Heart left ventricle (tissue), 16 donors: ENCODE measurements at regions not wholly inside any gene's neighbourhood (a gene's known extent, or its start where the extent isn't known, plus 50 kb on each side); places are given as distances from the start of the nearest gene placed in this dataset.

Source experiments
- ATAC-seq, 4 donors: fragments of 200-7000 bp; cut with Tn5 transposase; one replicate each; pipeline ENCODE4 v1.9.1; 2020 to 2022; ENCODE audit warnings: moderate library complexity in 4 of 4, mild to moderate bottlenecking in 3 of 4, moderate number of reproducible peaks in 1 of 4
- DNase-seq, 5 donors: peaks; one replicate each; pipeline ENCODE4 v3.0.0-alpha.2; 2020
- H3K27ac ChIP-seq, 12 donors: fragments of 200-600 bp; sonication (generic) in 4 of 12; one replicate each; pipeline versions ENCODE4 v1.5.0 to v1.8.0; 2016 to 2022; ENCODE audit warnings: mild to moderate bottlenecking in 2 of 12
- H3K27me3 ChIP-seq, 9 donors: fragments of 200-600 bp; sonication (generic) in 2 of 9; one replicate each; pipeline versions ENCODE4 v1.5.1 to v1.8.0; 2016 to 2022; ENCODE audit warnings: mild to moderate bottlenecking in 3 of 9
- H3K36me3 ChIP-seq, 9 donors: fragments of 200-600 bp; sonication (generic) in 2 of 9; one replicate each; pipeline versions ENCODE4 v1.5.0 to v1.8.0; 2018 to 2022; ENCODE audit warnings: mild to moderate bottlenecking in 2 of 9
- H3K4me1 ChIP-seq, 12 donors: fragments of 200-600 bp; sonication (generic) in 4 of 12; one replicate each; pipeline versions ENCODE4 v1.5.0 to v1.8.0; 2016 to 2022; ENCODE audit warnings: mild to moderate bottlenecking in 3 of 12
- H3K4me3 ChIP-seq, 12 donors: fragments of 200-600 bp; sonication (generic) in 4 of 12; one replicate each; pipeline versions ENCODE4 v1.5.0 to v1.8.0; 2017 to 2022; ENCODE audit warnings: mild to moderate bottlenecking in 9 of 12, moderate library complexity in 4 of 12
- H3K9me3 ChIP-seq, 12 donors: fragments of 200-600 bp; sonication (generic) in 4 of 12; one replicate each; pipeline versions ENCODE4 v1.5.0 to v1.8.0; 2016 to 2022; ENCODE audit warnings: mild to moderate bottlenecking in 1 of 12
- POLR2A ChIP-seq, 2 donors: fragments of 450-650 bp; IDR thresholded peaks; one replicate each; pipeline ENCODE4 v1.6.1; 2017; ENCODE audit warnings: antibody characterized with exemption in 2 of 2, mild to moderate bottlenecking in 2 of 2, moderate library complexity in 2 of 2
- WGBS, 4 donors: extraction: QIAGEN DNeasy Blood & Tissue Kit in 2 of 4; methylation state at CpG; one replicate each; pipeline versions ENCODE4 v1.1.5 to v1.1.7; 2013 to 2018; 5-methylcytosine and 5-hydroxymethylcytosine counted together
- intact Hi-C, 10 donors: fragments of 100-400 bp; cut with DNase I; formaldehyde crosslinking; loops; one replicate each; pipeline versions ENCODE4 v1.11.1 to v1.14.2; 2022
- TF ChIP-seq, protein P1 (sequence below), 12 donors: fragments of 200-600 bp; sonication (generic) in 4 of 12; IDR thresholded peaks; one replicate each; pipeline versions ENCODE4 v1.5.0 to v1.8.0; 2018 to 2022; ENCODE audit warnings: antibody characterized with exemption in 12 of 12, mild to moderate bottlenecking in 5 of 12
- donor health status: ischemic (EF 13 %, LVEDD 7.1; RV severe dilation, severe dysfunction).
- donor health status: healthy with polysubstance abuse.
- donor health status: DM: no; HTN: yes; CAD: no.
- donor health status: DM: no; HTN: no; CAD: no.
- donor health status: ischemic (EF 25% LVEDD 6.9; RV normal size, moderate dysfunction).
- donor health status: ischemic (EF 25% LVEDD 5.7; RV mildly dilated, moderate dysfunction).
- donor health status: healthy.
- donor health status: DM: yes; HTN: yes; CAD: no.
- donor health status: ischemic (EF 35%, LVEDD 5.7; RV mildly dilated, moderate dysfunction).
- donor health status: nonischemic (EF 11% LVEDD 7.7; RV severe dilation, severe dysfunction).
- donor health status: DM: yes; HTN: yes; CAD: no.
- donor health status: PGD.
- donor health status: ischemic (EF 29% LVEDD 5.4; RV normal size, mild dysfunction).
- donor health status: nonischemic (EF 23%, LVEDD 6.1; RV moderate dilation, normal function).

DNA sequence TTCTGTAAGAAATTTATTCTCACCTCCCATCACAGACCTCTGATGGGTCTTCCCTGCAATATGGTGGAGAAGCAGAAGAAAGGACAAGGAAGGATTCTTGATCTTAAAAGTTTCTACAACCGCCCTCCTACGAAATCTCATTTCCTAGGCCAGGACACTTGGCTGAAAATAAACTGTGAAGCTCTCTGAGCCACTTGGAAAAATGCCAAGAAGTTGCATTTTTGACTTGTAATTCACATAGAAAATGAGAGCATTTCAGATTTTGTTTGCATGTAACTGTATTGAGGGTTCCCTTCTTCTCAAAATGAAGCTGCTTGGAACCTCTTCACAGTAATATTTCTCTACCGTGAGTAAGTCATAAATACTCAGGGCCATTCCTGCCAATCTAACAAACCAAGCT is 458.3 kb upstream of the SLC14A2 start:
- intact Hi-C loops, result loop anchor here in 1 of 10 donors (10.0 kb wide), 1 partner anchor 802 kb away; no protein-coding TSS in a partner anchor
- TF ChIP-seq, protein P1, sequence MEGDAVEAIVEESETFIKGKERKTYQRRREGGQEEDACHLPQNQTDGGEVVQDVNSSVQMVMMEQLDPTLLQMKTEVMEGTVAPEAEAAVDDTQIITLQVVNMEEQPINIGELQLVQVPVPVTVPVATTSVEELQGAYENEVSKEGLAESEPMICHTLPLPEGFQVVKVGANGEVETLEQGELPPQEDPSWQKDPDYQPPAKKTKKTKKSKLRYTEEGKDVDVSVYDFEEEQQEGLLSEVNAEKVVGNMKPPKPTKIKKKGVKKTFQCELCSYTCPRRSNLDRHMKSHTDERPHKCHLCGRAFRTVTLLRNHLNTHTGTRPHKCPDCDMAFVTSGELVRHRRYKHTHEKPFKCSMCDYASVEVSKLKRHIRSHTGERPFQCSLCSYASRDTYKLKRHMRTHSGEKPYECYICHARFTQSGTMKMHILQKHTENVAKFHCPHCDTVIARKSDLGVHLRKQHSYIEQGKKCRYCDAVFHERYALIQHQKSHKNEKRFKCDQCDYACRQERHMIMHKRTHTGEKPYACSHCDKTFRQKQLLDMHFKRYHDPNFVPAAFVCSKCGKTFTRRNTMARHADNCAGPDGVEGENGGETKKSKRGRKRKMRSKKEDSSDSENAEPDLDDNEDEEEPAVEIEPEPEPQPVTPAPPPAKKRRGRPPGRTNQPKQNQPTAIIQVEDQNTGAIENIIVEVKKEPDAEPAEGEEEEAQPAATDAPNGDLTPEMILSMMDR (IDR thresholded peaks at IDR 0.05), result no peak
- TF ChIP-seq POLR2A (IDR thresholded peaks at IDR 0.05), result no peak
- Histone ChIP-seq H3K27ac (no peak overlapping the region), H3K9me3 (no peaks in the 10 kb centered on the region), H3K4me3 (no peak overlapping the region), H3K27me3 (no peaks in the 10 kb centered on the region), H3K4me1 (peaks cover 0 to 7% (median 0%) of the 10 kb centered on the region in 12 donors), H3K36me3 (no peaks in the 10 kb centered on the region)
- ATAC-seq, result no peak
- no peak for DNase-seq
- 47 to 68% (median 62%) methylated on average over 3 of the region's 3 CpGs for WGBS, 4 donors

GRCh38 chr18:45157576-45157975 is 457.7 kb upstream of the SLC14A2 start:
- Histone ChIP-seq H3K9me3 (no peaks in the 10 kb centered on the region), H3K4me1 (peaks cover 0 to 7% (median 0%) of the 10 kb centered on the region in 12 donors), H3K4me3 (no peak overlapping the region), H3K36me3 (no peaks in the 10 kb centered on the region), H3K27ac (no peak overlapping the region), H3K27me3 (no peaks in the 10 kb centered on the region)
- 85 to 92% (median 89%) methylated on average over 1 of the region's 1 CpG for WGBS, 4 donors
- ATAC-seq, result no peak
- TF ChIP-seq POLR2A (IDR thresholded peaks at IDR 0.05), result no peak
- TF ChIP-seq, protein P1 (IDR thresholded peaks at IDR 0.05), result no peak
- no peak for DNase-seq
- intact Hi-C loops, result loop anchor here in 1 of 10 donors (10.0 kb wide), 1 partner anchor 803 kb away; no protein-coding TSS in a partner anchor

DNA sequence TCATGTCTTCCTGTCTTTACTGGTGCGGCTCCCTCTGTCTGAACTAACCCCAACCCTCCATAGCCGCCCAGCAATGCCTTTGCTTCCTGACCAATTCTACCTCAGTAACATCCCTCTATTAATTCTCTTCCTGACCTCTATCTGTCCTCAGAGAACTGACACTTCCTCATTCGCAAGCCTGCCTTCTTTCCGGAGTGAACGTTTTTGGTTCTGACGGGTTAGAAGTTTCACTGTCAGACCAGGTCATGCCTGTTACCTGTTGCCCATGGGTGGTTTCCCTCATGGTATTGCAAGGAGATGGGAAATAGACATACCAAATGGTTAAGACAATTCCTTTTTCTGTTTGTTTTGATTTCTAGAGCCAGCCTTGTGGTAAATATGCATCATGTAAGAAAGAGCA is 453.4 kb upstream of the SLC14A2 start:
- Histone ChIP-seq H3K27ac (no peak overlapping the region), H3K4me1 (peaks cover 0 to 12% (median 0%) of the 10 kb centered on the region in 12 donors), H3K4me3 (no peak overlapping the region), H3K36me3 (no peaks in the 10 kb centered on the region), H3K9me3 (no peaks in the 10 kb centered on the region), H3K27me3 (no peaks in the 10 kb centered on the region)
- WGBS, 4 donors, result 73 to 86% (median 82%) methylated on average over 6 of the region's 6 CpGs
- TF ChIP-seq POLR2A (IDR thresholded peaks at IDR 0.05), result no peak
- TF ChIP-seq, protein P1 (IDR thresholded peaks at IDR 0.05), result no peak
- no peak for DNase-seq
- no peak for ATAC-seq
- intact Hi-C loops, result no loop called here

DNA sequence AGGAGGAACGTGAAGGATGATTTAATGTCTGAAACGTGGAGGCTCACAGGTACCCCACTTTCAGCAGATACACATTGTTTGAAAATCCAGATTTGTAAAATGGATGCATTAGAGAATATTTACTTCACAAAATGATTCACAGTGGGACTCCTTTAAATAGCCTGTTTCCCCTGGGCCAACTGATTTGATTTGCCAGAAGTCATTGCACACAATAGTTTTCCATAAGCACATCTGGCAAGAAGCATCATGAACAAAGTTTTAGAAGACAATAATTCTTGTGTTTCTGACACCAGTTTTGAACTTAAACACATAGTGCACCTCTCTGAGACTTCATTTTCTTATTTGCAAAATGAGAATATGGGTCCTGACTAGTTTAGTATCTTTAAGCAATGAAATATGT is 451.4 kb upstream of the SLC14A2 start:
- Histone ChIP-seq H3K4me3 (no peak overlapping the region), H3K9me3 (no peaks in the 10 kb centered on the region), H3K27me3 (no peaks in the 10 kb centered on the region), H3K36me3 (no peaks in the 10 kb centered on the region), H3K4me1 (peaks cover 0 to 12% (median 0%) of the 10 kb centered on the region in 12 donors), H3K27ac (no peak overlapping the region)
- ATAC-seq (no peak), DNase-seq (no peak)
- intact Hi-C loops, result no loop called here
- no peak for TF ChIP-seq POLR2A (IDR thresholded peaks at IDR 0.05)
- TF ChIP-seq, protein P1 (IDR thresholded peaks at IDR 0.05), result no peak
- WGBS, 4 donors, result 57 to 66% (median 58%) methylated on average over 2 of the region's 2 CpGs
